ENCODE measurements at regions not wholly inside any gene's neighbourhood (a gene's known extent, or its start where the extent isn't known, plus 50 kb on each side); places are given as distances from the start of the nearest gene placed in this dataset.
A peak's percentile ranks its signal among the peaks of the same experiment; 100 is the strongest.

- FAIRE-seq (no peak), DNase-seq (ENCODE audit: low spot score in 2 of 2) (no peak)
Observed at GRCh38 chr3:25120665-25121064, 307.4 kb upstream of the RARB start.

- no peak for DNase-seq (ENCODE audit: low spot score in 2 of 2)
- FAIRE-seq = no peak
Observed at GRCh38 chr3:25125201-25125600, 302.9 kb upstream of the RARB start.

GRCh38 chr3:25128735-25129134, 299.3 kb upstream of the RARB start:
- FAIRE-seq (no peak), DNase-seq (ENCODE audit: low spot score in 2 of 2) (no peak)

- peak; percentile 68 for FAIRE-seq
Observed at GRCh38 chr3:25130724-25131520, 297.1 kb upstream of the RARB start.

GRCh38 chr3:25133588-25133987, 294.5 kb upstream of the RARB start:
- no peak for DNase-seq (ENCODE audit: low spot score in 2 of 2)
- no peak for FAIRE-seq

More at GRCh38 chr3:25130724-25131520, 297.1 kb upstream of the RARB start:
- DNase-seq (ENCODE audit: low spot score in 2 of 2) = no peak

- FAIRE-seq = no peak
Observed at GRCh38 chr3:25137606-25138005, 290.5 kb upstream of the RARB start.

GRCh38 chr3:25139267-25139666, 288.8 kb upstream of the RARB start:
- DNase-seq (ENCODE audit: low spot score in 2 of 2) (no peak), FAIRE-seq (no peak)

More at GRCh38 chr3:25137606-25138005, 290.5 kb upstream of the RARB start:
- no peak for DNase-seq (ENCODE audit: low spot score in 2 of 2)

- FAIRE-seq = no peak
- DNase-seq (ENCODE audit: low spot score in 2 of 2) = no peak
Observed at GRCh38 chr3:25142609-25143355, 285.3 kb upstream of the RARB start.

GRCh38 chr3:25143356-25144025, 284.6 kb upstream of the RARB start:
- DNase-seq (ENCODE audit: low spot score in 2 of 2) = no peak

GRCh38 chr3:25144430-25144829, 283.6 kb upstream of the RARB start:
- DNase-seq (ENCODE audit: low spot score in 2 of 2) = no peak
- FAIRE-seq = no peak

More at GRCh38 chr3:25143356-25144025, 284.6 kb upstream of the RARB start:
- FAIRE-seq = no peak

GRCh38 chr3:25145176-25145575, 282.9 kb upstream of the RARB start:
- FAIRE-seq (no peak), DNase-seq (ENCODE audit: low spot score in 2 of 2) (no peak)

GRCh38 chr3:25150199-25150598, 277.9 kb upstream of the RARB start:
- DNase-seq (ENCODE audit: low spot score in 2 of 2) (no peak), FAIRE-seq (no peak)

GRCh38 chr3:25151281-25151902, 276.7 kb upstream of the RARB start:
- FAIRE-seq (no peak), DNase-seq (ENCODE audit: low spot score in 2 of 2) (no peak)

- FAIRE-seq (no peak), DNase-seq (ENCODE audit: low spot score in 2 of 2) (no peak)
Observed at GRCh38 chr3:25151903-25152295, 276.2 kb upstream of the RARB start.

GRCh38 chr3:25153136-25153535, 274.9 kb upstream of the RARB start:
- DNase-seq (ENCODE audit: low spot score in 2 of 2) = no peak
- FAIRE-seq = no peak

- no peak for DNase-seq (ENCODE audit: low spot score in 2 of 2)
- no peak for FAIRE-seq
Observed at GRCh38 chr3:25153561-25153960, 274.5 kb upstream of the RARB start.

- FAIRE-seq (no peak), DNase-seq (ENCODE audit: low spot score in 2 of 2) (no peak)
Observed at GRCh38 chr3:25155652-25156471, 272.2 kb upstream of the RARB start.

- no peak for DNase-seq (ENCODE audit: low spot score in 2 of 2)
- no peak for FAIRE-seq
Observed at GRCh38 chr3:25156626-25157025, 271.4 kb upstream of the RARB start.

GRCh38 chr3:25165306-25165705, 262.8 kb upstream of the RARB start:
- DNase-seq (ENCODE audit: low spot score in 2 of 2) = no peak
- FAIRE-seq = no peak

- FAIRE-seq (no peak), DNase-seq (ENCODE audit: low spot score in 2 of 2) (no peak)
Observed at GRCh38 chr3:25166016-25166415, 262.0 kb upstream of the RARB start.

Measured in frontal cortex (tissue), 3 donors.